NCI-H1694 (cell line): ENCODE measurements at regions not wholly inside any gene's neighbourhood (a gene's known extent, or its start where the extent isn't known, plus 50 kb on each side); places are given as distances from the start of the nearest gene placed in this dataset.
A peak's percentile ranks its signal among the peaks of the same experiment; 100 is the strongest.

Experiments used
- DNase-seq: peaks from one replicate; lab custom pipeline; 2025; lab: John Stamatoyannopoulos, UW

DNA sequence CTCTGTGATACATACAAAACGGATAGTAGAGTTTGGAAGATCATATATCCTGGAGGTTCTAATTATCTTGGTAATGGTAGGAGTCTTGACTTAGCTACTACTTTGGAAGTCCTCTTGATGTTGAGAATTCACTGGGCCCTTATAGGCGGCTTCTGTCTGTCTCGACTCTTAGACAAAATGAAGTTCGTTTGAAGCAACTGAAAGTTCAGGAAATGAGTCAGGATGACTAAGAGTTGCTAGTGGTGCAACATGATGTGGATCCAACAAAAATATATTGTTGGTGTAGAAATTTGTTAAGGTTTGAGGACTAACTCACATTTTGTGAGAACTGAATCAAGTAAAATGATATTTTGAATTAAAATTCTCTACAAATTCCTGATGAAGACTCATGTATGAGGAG is 272.7 kb downstream of the AEBP2 start:
- DNase-seq = no peak

- no peak for DNase-seq
These were observed 279.1 kb downstream of the AEBP2 start for GRCh38 chr12:19718401-19718800.

DNA sequence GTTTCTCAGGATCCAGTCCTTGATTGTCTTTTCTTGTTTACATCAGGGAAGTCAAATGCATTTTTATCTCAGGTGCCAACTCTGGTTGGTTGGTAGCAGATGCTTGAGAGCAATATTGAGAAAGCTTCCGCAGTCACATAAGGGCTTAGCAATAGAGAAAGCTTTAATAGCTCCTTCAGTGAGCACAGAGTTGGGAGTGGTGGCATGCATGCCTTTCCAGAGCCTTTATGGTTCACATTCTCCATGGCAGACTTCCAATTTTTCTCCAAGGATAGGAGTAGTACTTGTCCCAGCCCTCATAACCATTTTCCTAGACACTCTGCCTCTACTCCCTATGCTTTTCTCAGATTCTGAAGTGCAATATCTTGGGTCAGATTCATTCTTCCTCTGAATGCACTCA is 280.4 kb downstream of the AEBP2 start:
- DNase-seq = no peak

DNA sequence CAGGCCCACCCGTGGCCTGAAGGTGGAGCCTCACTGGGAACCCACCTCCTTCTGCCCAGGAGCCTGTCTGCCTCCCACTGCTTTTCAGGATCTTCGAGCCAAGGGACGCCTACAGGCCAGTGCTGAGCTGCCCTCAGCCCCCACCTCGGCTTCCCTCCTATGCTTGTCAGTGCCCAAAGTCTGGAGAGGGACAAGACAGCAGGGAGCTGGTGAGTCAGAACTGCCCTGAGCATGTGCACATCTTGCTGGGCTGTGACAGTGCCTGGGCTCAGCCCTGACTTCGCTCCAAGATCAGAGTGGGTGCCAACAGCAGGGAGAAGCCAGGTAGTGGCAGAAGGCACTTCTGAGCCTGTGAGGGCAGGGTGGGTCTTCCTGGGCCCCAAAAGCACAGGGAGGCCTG is 286.8 kb downstream of the AEBP2 start:
- no peak for DNase-seq

GRCh38 chr12:19726592-19726991 is 287.3 kb downstream of the AEBP2 start:
- no peak for DNase-seq

DNA sequence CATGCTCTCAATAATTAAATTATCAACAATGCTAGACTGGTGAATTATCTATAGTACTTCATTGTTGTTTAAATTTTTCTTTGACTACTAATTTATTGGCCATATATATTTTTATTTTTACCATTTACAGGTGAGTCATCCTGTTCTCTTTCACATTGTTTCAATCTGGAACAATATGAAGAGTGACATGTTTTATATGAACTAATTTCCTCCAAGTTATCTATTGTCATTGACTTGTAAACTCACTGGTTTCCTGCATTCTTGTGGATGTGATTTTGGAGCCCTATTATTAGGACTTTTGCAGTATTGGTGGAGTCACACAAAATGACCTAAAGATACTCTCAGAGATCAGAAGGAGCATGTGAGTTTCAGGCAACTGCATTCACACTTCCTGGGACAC is 297.7 kb downstream of the AEBP2 start:
- no peak for DNase-seq

GRCh38 chr12:19739195-19739776 is 300.0 kb downstream of the AEBP2 start:
- peak; percentile 86 for DNase-seq

DNA sequence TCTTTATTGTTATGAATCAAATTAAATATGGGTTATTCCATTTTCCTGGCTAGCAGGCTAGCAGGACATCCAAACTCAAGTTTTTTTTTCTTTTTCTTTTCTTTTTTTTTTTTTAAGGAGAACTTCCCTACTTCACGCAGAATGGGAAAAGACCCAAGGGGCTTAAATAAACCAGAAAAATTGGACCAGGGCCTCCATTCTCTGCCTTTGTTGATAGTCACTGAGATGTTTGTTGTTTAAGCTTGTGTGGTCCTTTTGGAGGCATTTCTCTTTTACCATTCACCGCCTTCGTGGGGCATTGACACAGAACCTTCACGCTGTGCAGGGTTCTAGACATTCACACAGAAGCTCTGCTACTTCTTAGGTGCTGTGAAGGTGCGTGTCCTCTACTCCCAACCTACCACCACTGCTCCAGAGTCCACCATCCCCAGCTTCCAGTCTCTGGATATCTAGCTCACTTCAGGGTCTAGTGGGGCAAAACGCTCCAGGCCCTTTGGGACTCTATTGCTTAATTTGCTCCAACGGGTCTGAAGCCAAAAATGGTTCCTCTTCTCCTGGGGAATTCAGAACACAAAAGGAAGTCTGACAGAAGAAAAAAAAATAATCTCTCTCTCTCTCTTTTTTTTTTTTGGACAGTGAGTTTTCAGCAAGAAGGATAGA is 301.3 kb downstream of the AEBP2 start:
- DNase-seq = no peak

DNA sequence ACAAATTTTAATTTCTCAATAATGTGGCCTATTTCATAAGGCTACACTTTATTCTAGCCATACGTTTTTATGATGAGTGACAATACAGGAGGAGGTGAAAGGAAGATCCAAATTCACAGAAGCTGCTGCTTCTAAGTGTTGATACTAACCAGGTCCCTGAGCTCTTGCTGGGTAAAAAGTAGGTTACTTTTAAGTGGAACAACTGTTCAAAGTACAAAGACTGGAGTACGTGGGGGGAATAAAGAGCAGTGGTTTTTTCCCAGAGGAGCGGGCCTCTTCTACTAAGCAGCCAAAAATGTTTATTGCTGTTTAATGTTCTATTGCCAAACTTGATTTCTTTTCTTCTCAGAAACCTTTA is 301.8 kb downstream of the AEBP2 start:
- DNase-seq = no peak

DNA sequence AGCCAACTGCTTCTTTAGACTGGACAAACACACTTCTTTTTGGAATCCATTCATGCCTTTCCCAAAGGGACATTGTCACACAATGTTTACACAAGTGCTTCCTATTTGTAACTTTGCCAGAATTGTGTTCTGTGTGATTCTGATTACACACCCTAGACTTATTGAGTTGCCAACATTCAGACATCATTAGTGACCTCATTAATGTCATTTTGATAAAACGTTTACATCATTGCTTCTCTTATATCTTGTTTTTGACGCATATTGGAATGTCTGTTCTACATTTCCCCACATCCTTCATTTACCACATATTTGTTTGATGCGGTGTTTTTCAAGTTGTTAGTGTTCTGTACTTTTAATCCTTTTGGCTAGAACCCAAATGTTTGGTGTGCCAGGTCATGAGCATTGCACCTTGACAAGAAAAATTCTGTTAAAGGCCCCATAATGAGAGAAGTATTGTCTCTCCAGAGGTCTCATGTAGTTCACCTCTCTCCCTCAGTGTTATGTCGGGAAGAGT is 305.5 kb downstream of the AEBP2 start:
- no peak for DNase-seq

DNA sequence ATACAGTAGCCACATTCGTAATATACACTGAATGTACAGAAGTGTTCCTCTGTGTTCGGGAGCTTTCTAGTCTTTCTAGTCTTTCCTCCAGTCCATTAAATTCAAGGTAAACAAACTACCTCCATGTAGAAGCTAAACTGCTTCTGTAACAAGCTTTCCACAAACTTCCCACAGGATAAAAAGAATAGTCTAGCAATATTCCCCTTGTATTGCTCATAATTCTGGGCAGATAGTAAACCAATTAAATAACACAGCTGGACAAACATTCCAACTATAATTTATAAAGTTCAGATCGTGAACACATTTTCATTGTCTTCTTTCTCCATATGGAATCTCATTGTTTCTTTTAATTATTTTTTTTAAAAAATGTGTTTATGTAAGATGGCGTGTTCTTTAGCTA is 307.2 kb downstream of the AEBP2 start:
- no peak for DNase-seq

GRCh38 chr12:19749906-19750574 is 310.7 kb downstream of the AEBP2 start:
- DNase-seq = no peak

DNA sequence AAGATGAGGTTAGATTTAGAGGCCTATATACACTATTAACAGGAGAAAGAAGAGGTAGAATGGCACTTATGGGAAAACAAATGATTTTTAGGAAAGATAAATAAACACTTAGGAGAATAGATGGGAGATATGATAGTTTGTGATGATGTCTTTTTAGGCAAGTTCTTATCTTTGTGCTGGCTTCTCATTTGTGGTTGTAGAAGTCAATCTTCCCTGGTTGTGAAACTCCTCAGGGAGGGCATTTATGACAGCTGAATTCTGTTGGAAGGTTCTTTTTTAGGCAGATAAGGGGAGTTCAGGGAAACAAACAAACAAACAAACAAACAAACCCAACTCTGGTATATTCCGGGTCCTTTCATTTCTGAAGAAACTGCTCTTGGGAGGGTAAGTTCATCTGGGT is 311.8 kb downstream of the AEBP2 start:
- no peak for DNase-seq

- DNase-seq = no peak
These were observed 313.4 kb downstream of the AEBP2 start for GRCh38 chr12:19752712-19753111.

DNA sequence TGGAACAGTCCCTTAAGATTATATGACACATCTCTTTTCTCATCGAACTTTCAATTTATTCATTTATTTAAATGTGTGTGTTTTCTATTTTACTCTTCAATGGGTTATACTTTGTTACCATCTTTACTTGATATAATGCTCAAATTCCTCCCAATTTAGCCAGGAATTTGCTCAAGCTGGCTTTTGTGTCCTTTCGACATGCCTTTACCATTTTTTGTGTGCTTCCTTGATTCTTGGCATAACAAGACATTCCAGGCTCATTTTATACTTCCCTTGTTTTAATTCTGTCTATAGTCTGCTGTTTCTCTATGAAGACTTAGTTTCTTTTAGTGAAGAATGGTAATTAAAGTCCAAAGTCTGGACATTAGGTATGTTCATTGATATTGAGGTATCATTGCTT is 315.8 kb downstream of the AEBP2 start:
- DNase-seq = no peak

GRCh38 chr12:19757317-19757877 is 318.1 kb downstream of the AEBP2 start:
- peak; percentile 18 for DNase-seq

GRCh38 chr12:19759227-19759626 is 319.9 kb downstream of the AEBP2 start:
- DNase-seq = no peak

GRCh38 chr12:19760611-19761010 is 321.3 kb downstream of the AEBP2 start:
- DNase-seq = no peak

DNA sequence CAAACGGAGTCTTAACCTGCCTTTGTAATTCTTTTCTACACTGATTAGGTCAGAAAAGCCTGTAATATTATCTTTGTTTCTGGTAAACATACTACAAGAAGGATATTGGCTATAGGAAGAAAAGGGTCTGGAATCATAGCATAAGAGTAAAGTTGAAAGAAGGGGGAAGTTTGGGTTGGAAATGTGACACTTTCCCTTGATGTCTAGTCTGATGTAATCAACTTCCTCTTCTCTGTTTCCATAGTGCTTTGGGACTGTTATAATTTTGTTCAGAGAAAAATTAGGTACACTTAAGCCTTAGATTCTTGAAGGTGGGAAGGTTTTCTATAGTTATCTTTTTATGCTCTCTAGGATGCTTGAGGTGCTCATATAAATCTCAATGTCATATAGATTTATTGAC is 322.2 kb downstream of the AEBP2 start:
- no peak for DNase-seq

DNA sequence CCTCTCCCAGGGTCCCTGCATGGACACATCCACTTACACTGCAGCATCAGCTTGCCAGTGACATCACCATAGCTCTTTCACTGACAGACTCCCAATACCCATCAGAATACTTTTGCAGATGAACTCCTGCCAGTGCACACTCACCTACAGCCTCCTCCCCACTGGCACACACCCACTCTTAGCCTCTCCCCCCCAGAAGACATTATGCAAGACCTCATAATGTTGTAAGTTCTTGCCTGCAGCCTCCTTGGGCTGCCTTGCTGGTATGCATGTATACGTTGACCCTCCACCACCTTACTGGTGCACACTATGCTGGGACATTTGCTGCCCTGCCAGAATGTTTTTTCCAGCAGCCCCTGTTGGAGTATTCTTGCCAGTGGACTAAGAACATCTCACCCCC is 324.2 kb downstream of the AEBP2 start:
- no peak for DNase-seq

DNA sequence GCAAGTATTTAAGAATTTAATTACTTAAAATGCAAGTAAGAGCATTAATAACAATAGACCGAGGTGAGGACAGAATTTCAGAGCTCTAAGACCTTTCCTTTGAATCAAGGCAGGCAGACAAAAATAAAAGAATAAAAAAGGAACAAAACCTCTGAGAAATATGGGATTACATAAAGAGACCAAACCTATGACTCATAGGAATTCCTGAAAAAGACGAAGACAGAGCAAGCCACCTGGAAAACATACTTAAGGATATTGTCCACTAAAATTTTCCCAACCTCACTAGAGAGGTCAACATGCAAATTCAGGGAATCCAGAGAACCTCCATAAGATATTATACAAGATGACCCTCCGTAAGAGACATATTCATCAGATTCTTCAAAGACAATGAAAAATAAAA is 325.1 kb downstream of the AEBP2 start:
- no peak for DNase-seq

- DNase-seq = no peak
These were observed 332.6 kb downstream of the AEBP2 start for GRCh38 chr12:19771858-19772257.

GRCh38 chr12:19772776-19773175 is 333.5 kb downstream of the AEBP2 start:
- DNase-seq = no peak
